ENCODE measurements at regions not wholly inside any gene's neighbourhood (a gene's known extent, or its start where the extent isn't known, plus 50 kb on each side); places are given as distances from the start of the nearest gene placed in this dataset.
A peak's percentile ranks its signal among the peaks of the same experiment; 100 is the strongest.
"Not testable (repeated sequence)": the region's sequence is repeated elsewhere in the genome, so short reads cannot be mapped to it uniquely, and the experiment has no call there.

DNA sequence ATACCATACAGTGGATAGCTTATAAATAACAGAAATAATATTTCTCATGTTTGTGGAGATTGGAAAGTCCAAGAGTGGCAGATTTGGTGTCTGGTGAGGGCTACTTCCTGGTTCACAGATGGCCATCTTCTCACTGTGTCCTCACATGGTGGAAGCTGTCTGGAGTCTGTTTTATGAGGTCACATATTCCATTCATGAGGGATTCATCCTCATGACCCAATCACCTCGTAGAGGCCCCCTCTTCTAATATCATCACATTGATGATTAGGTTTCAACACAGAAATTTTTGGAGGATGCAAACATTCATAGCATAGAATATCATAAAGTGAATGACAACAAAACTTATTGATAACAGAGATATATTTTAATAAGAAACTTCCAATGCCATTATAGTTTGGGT lies 568.0 kb downstream of the STIM2 start:
- FAIRE-seq (no peak), DNase-seq (ENCODE audit: insufficient read length, low spot score) (no peak)
- TF ChIP-seq POLR2A (IDR thresholded peaks at IDR 0.05; ENCODE audit: low read depth, low read length), result no peak

DNA sequence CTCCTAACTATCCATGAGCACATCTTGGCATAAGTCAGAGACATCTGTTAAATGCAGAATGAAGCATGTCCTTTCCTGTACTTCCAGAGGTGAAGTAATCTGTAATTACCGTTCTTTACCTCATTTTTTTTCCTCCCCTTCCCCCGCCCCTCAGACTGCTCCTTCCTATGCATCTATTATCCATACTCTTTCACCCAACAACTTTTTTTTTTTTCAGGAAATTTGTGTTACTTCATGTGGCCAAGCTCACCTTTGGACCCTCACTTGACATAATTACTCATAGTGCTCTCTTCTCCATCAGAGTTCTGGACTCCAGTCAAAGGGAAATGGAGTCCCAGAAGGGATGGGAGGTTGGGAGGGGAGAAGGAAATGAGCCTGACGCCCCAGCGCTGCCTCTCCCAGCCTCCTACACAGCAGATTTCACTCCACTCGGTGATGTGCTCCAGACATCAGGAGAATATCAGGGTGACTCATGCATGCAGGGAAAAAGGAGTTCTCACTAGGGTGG lies 568.8 kb downstream of the STIM2 start:
- no peak for TF ChIP-seq POLR2A (IDR thresholded peaks at IDR 0.05; ENCODE audit: low read depth, low read length)
- no peak for FAIRE-seq
- no peak for DNase-seq (ENCODE audit: insufficient read length, low spot score)

DNA sequence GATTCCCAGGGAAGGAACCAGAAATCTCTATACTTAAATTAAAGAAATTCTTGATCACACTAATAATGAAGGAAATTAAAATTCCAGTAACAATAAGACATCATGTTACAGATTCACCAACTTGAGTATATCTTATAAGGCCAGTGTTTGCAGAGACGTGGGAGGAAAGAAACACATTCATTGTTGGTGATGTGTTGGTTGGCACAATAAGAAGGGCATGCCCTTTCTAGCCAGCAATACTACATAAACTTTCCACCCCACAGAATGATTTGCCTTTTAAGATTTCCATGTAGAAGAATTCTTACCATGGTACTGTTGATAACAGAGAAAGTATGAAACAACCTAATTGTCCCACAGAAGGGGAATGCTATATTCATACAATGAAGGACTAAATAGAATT lies 581.5 kb downstream of the STIM2 start:
- TF ChIP-seq POLR2A (IDR thresholded peaks at IDR 0.05; ENCODE audit: low read depth, low read length), result no peak
- DNase-seq (ENCODE audit: insufficient read length, low spot score) (no peak), FAIRE-seq (no peak)

DNA sequence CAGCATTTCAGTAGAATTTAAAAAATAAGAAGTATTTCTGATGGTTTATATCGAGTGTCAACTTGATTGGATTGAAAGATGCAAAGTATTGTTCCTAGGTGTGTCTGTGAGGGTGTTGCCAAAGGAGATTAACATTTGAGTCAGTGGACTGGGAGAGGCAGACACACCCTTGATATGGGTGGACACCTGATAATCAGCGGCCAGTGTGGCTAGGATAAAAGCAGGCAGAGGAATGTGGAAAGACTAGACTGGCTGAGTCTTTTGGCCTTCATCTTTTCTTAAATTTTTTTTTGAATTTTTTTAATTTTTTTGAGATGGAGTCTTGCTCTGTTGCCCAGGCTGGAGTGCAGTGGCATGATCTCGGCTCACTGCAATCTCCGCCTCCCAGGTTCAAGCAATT lies 582.0 kb downstream of the STIM2 start:
- not testable (repeated sequence) for DNase-seq (ENCODE audit: insufficient read length, low spot score); FAIRE-seq

DNA sequence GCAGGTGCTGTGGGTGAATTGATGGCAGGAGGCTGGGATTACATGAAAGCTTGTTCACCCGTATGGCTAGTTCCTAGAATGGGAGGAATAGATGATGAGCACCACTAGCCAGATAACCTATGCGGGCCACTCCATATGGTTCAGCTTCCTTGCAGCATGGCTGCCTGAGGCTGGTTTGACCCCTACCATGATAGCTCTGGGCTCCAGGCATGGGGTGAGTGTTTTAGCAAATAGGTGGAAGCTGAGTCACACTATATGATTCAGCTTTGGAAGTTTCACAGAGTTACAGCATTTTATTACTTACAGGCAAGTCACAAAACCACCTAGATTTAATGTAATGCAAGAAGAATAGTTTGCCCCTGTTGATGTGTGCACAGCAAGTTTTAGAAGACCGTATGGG lies 603.2 kb downstream of the STIM2 start:
- TF ChIP-seq POLR2A (IDR thresholded peaks at IDR 0.05; ENCODE audit: low read depth, low read length), result no peak
- DNase-seq (ENCODE audit: insufficient read length, low spot score), result peak; percentile 1
- no peak for FAIRE-seq

DNA sequence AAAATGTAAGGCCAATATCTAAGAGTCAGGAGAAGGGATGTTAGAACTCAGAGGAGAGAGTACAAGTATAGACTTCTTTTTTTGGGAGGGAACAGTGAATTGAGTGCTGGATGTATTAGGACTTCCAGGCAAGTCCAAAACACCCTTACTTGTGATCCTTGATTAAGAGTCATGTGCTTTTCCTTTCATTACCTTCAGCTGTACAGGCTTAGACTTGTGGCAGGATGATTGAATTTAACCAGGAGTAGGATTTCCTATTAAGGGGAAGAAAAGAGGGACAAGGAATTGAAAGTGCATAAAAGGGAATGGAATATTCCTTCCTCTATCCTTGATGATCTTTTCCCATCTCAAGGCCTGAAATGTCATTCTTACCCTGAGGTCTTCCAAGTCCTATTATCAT lies 606.7 kb downstream of the STIM2 start:
- FAIRE-seq, result no peak
- no peak for TF ChIP-seq POLR2A (IDR thresholded peaks at IDR 0.05; ENCODE audit: low read depth, low read length)
- DNase-seq (ENCODE audit: insufficient read length, low spot score), result no peak

DNA sequence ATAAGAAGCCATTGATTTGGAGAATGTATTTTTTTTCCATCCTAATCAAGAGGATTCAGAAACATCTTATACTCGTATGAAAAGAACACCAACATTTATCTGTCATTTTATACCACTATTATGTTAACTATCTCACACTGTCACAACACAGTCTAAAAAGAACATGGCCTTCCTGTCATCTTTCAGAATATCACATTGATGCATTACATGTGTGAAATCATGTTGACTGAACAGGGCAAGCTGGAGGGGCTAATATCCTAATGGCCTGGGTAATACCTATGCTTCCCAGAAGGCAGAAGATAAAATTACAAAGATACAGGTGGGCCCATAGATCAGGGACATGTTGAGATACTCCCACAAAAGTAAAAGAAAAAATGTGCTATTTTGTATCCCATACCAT lies 611.7 kb downstream of the STIM2 start:
- FAIRE-seq, result no peak
- TF ChIP-seq POLR2A (IDR thresholded peaks at IDR 0.05; ENCODE audit: low read depth, low read length), result no peak
- DNase-seq (ENCODE audit: insufficient read length, low spot score), result no peak

DNA sequence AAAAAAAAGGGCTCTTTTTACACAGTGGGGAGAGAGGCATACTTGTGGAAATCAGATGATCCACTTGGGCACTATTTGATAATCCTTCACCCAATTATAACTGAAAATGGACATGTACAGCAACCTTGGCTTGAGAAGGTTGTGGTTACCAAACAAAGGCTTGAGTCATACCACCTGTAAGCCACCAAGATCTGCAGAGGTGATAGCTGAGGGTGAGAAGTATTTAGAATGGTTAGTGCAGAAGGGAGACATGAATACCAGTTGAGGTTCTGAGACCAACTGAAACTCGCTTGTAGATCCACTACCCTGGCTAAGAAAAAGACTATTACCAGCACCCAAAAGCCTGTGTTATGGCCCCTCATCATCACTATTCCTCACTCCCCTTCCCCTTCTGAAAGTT lies 614.0 kb downstream of the STIM2 start:
- no peak for DNase-seq (ENCODE audit: insufficient read length, low spot score)
- FAIRE-seq, result no peak
- no peak for TF ChIP-seq POLR2A (IDR thresholded peaks at IDR 0.05; ENCODE audit: low read depth, low read length)

DNA sequence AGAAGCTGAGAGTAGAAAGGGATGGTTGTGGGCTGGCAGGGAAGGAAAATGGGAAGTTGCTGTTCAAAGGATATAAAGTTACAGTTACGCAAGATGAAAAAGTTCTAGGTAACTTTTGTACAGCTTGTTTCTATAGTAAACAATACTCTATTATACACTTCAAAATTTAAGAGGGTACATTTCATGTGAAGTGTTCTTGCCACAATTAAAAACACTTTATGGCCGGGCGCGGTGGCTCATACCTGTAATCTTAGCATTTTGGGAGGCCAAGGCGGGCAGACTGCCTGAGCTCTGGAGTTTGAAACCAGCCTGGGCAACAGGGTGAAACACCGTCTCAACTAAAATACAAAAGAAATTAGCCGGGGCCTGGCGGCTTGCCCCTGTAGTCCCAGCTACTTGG lies 623.6 kb downstream of the STIM2 start:
- no peak for TF ChIP-seq POLR2A (IDR thresholded peaks at IDR 0.05; ENCODE audit: low read depth, low read length)
- FAIRE-seq, result no peak
- DNase-seq (ENCODE audit: insufficient read length, low spot score), result no peak

DNA sequence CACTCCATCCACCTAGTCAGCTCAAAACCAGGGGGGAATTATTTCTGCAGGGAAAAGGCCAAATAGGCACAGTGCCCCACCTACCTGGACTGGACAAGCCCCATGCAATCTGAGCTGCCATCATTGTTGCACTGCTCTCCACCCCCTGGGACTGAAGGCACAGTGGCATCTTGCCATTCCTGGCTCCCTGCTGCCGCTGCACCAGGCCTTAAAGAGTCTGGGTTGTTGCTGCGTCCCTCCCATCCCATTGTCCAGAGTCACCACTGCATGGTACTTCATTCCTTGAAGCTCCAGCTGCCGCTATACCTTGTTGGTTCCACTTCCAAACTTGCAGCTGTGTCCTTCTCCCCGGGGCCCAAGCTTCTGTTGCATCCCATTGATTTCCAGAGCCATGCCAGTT lies 629.7 kb downstream of the STIM2 start:
- TF ChIP-seq POLR2A (IDR thresholded peaks at IDR 0.05; ENCODE audit: low read depth, low read length), result no peak
- DNase-seq (ENCODE audit: insufficient read length, low spot score), result no peak
- no peak for FAIRE-seq

DNA sequence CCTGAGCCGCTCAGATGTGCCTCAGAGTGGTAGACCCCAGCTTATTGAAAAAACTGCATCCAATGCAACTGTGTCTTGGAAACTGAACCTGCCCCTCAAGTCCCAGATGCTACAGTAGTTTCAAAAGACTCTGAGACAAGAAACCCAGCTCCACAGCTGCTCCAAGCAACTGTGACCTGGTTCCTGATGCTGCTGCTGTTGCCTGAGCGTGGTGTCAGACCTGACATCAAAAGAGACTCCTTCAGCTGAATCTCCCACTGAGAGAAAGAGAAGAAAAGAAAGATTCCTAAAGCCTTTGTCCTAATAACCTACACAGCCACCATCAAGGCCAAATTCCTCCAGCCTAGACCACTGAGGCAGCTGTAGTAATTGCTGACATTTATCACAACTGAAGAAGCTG lies 630.1 kb downstream of the STIM2 start:
- FAIRE-seq (no peak), DNase-seq (ENCODE audit: insufficient read length, low spot score) (no peak)
- TF ChIP-seq POLR2A (IDR thresholded peaks at IDR 0.05; ENCODE audit: low read depth, low read length), result no peak

DNA sequence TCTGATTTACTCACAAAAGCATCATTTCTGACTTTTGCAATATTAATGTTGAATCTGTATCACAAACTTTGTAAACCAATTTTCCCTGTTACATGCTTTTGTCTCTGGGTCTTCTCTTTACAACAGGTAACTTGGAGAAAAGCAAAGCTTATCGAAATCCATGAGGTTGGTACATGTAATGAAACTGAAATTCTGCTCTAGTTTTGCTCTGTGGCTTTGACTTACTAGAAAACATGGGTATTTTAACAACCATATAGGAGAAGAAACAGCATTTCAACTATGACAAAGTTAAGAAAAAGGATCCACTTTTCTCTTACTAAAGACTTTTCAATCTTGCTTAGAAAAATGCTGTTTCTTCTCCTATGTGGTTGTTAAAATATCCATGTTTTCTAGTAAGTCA lies 645.8 kb downstream of the STIM2 start:
- no peak for FAIRE-seq
- TF ChIP-seq POLR2A (IDR thresholded peaks at IDR 0.05; ENCODE audit: low read depth, low read length), result no peak
- no peak for DNase-seq (ENCODE audit: insufficient read length, low spot score)

DNA sequence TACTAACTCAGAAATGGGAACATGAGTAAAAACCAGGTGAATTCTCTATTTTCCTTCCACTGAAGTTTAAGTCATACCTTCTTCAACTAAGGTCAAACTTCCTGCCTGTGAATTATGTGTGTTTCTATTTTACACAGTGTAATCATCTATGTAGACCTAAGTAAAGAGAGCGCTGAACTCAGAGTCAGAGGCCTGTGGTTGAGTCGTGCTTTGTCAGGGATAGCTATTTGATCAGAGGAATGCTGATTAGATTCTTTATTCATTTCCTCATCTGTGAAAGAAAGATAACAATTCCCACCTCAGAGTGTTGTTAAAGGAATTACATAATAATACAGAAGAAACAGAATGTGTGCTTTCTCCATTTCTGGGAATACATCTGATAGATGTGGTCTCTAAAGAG lies 654.1 kb downstream of the STIM2 start:
- no peak for DNase-seq (ENCODE audit: insufficient read length, low spot score)
- no peak for FAIRE-seq
- TF ChIP-seq POLR2A (IDR thresholded peaks at IDR 0.05; ENCODE audit: low read depth, low read length), result no peak

DNA sequence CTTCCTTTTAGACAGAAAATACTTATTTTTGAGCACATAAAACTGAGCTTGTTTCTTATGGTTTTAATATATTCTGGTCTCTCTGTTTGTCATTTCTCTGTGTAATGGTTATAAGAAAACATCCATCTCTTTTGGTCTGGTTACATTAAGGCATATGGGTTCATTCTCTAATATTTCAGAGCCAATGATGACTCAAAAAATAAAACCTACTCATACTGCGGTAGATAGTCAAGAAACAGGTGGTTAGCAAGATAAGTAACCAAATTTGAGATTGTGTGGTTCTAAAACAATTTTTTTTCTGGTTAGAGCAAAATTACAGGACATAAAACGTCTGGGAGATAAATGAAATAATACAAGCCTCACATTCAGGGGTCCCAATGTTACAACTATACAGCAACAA lies 654.5 kb downstream of the STIM2 start:
- TF ChIP-seq POLR2A (IDR thresholded peaks at IDR 0.05; ENCODE audit: low read depth, low read length), result no peak
- no peak for FAIRE-seq

DNA sequence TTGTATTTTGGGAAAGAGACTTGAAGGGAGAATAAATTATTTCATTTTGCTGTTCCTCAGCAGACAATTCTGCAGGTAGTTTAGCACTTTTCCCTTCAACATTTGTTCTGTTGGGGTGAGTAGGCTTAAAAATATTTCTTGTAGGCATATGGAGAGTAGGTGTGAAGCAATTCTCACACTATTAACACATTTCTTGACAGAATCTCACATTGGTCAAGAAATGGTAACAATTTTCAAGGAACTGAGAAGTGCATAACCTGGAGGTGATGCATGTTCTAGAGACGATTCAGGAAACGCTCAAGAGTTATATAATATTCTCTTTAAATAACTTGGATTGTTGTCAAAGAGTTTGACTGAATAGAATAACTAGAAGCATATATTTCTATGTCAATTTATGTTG lies 658.2 kb downstream of the STIM2 start:
- no peak for FAIRE-seq
- no peak for TF ChIP-seq POLR2A (IDR thresholded peaks at IDR 0.05; ENCODE audit: low read depth, low read length)
- no peak for DNase-seq (ENCODE audit: insufficient read length, low spot score)

More for the DNA sequence above, 654.5 kb downstream of the STIM2 start:
- no peak for DNase-seq (ENCODE audit: insufficient read length, low spot score)

DNA sequence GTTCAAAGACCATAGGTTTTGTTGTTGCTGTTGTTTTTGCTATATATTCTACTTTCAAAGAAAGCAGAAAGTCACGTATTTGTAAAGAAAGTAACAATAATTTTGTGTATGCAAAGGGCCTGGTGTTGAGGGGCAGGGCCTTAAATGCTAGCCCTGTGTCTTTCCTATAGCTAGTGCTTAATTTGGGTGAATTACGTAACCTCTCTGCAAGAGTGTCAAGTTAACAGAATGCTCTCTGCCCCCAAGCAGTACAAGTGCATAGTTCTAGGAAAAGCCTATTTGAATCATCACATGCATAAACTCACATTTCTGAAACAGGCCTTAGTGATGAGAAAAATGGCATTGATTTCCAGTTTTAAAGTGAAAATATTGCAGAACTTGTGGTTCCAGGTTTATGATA lies 663.6 kb downstream of the STIM2 start:
- DNase-seq (ENCODE audit: insufficient read length, low spot score) (no peak), FAIRE-seq (no peak)
- no peak for TF ChIP-seq POLR2A (IDR thresholded peaks at IDR 0.05; ENCODE audit: low read depth, low read length)
